ENCODE measurements at regions not wholly inside any gene's neighbourhood (a gene's known extent, or its start where the extent isn't known, plus 50 kb on each side); places are given as distances from the start of the nearest gene placed in this dataset.

DNA sequence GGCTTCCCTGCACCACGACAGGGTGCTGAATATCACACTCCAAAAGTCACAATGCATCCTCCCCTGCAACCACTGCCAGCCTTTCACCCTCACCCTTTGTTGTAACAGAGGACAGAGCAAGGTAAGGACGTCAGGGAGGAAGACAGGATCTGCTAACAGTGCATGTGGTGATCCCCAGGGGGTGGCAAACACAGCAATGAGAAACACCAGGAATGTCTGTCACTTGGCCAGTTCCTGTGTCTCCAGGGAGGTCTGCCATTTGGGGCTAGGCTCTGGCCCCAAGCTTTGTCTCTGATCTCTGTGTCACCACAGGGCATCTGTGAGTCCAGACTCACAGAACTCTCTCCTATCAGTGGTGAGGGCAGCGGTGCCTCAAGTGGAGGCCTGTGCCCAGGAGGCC lies 54.3 kb upstream of the SLC24A5 start:
- H3K27me3 ChIP-seq (ENCODE audit: insufficient read depth, low read depth, low read length): no peaks in the 10 kb centered on the region
- no peak overlapping the region for H3K4me2 ChIP-seq (ENCODE audit: low read length)
- no peaks in the 10 kb centered on the region for H3K9me2 ChIP-seq (ENCODE audit: insufficient read depth, low read length)
- H3K9me3 ChIP-seq (ENCODE audit: low read length): no peaks in the 10 kb centered on the region
- H3F3A ChIP-seq (ENCODE audit: insufficient read depth, low read length, poor library complexity, severe bottlenecking): no peaks in the 10 kb centered on the region
- no peak overlapping the region for H3K4me3 ChIP-seq (ENCODE audit: low read length)
- H3K79me2 ChIP-seq (replicated peaks; ENCODE audit: insufficient read depth, low read length): no peaks in the 10 kb centered on the region
- H3K9ac ChIP-seq (ENCODE audit: low read length): no peak overlapping the region
- H3K36me3 ChIP-seq (ENCODE audit: insufficient read depth, low read length): no peaks in the 10 kb centered on the region
- no peak for TF ChIP-seq TAF1 (IDR thresholded peaks at IDR 0.05; ENCODE audit: low read depth)
- TF ChIP-seq POLR2AphosphoS5 (IDR thresholded peaks at IDR 0.05): no peak
- TF ChIP-seq SMC3 (conservative IDR thresholded peaks at IDR 0.05; ENCODE audit: poor library complexity): no peak
- TF ChIP-seq, protein P1, sequence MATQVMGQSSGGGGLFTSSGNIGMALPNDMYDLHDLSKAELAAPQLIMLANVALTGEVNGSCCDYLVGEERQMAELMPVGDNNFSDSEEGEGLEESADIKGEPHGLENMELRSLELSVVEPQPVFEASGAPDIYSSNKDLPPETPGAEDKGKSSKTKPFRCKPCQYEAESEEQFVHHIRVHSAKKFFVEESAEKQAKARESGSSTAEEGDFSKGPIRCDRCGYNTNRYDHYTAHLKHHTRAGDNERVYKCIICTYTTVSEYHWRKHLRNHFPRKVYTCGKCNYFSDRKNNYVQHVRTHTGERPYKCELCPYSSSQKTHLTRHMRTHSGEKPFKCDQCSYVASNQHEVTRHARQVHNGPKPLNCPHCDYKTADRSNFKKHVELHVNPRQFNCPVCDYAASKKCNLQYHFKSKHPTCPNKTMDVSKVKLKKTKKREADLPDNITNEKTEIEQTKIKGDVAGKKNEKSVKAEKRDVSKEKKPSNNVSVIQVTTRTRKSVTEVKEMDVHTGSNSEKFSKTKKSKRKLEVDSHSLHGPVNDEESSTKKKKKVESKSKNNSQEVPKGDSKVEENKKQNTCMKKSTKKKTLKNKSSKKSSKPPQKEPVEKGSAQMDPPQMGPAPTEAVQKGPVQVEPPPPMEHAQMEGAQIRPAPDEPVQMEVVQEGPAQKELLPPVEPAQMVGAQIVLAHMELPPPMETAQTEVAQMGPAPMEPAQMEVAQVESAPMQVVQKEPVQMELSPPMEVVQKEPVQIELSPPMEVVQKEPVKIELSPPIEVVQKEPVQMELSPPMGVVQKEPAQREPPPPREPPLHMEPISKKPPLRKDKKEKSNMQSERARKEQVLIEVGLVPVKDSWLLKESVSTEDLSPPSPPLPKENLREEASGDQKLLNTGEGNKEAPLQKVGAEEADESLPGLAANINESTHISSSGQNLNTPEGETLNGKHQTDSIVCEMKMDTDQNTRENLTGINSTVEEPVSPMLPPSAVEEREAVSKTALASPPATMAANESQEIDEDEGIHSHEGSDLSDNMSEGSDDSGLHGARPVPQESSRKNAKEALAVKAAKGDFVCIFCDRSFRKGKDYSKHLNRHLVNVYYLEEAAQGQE (IDR thresholded peaks at IDR 0.05; ENCODE audit: borderline replicate concordance): no peak
- TF ChIP-seq RAD21 (conservative IDR thresholded peaks at IDR 0.05): no peak
- no peak for TF ChIP-seq EZH2 (IDR thresholded peaks at IDR 0.05; ENCODE audit: borderline replicate concordance, insufficient read depth, low read length, poor library complexity, severe bottlenecking)
- TF ChIP-seq EP300 (conservative IDR thresholded peaks at IDR 0.05; ENCODE audit: poor library complexity, severe bottlenecking): no peak
- no peak for TF ChIP-seq MXI1 (conservative IDR thresholded peaks at IDR 0.05; ENCODE audit: poor library complexity, severe bottlenecking)
- TF ChIP-seq, protein P2, sequence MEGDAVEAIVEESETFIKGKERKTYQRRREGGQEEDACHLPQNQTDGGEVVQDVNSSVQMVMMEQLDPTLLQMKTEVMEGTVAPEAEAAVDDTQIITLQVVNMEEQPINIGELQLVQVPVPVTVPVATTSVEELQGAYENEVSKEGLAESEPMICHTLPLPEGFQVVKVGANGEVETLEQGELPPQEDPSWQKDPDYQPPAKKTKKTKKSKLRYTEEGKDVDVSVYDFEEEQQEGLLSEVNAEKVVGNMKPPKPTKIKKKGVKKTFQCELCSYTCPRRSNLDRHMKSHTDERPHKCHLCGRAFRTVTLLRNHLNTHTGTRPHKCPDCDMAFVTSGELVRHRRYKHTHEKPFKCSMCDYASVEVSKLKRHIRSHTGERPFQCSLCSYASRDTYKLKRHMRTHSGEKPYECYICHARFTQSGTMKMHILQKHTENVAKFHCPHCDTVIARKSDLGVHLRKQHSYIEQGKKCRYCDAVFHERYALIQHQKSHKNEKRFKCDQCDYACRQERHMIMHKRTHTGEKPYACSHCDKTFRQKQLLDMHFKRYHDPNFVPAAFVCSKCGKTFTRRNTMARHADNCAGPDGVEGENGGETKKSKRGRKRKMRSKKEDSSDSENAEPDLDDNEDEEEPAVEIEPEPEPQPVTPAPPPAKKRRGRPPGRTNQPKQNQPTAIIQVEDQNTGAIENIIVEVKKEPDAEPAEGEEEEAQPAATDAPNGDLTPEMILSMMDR (IDR thresholded peaks at IDR 0.05; ENCODE audit: poor library complexity, severe bottlenecking): no peak
- no peaks in the 10 kb centered on the region for H4K20me1 ChIP-seq (ENCODE audit: insufficient read depth)
- no peak overlapping the region for H3K27ac ChIP-seq (ENCODE audit: low read length)
- no peak overlapping the region for H2AFZ ChIP-seq (ENCODE audit: low read depth, low read length)
